ENCODE measurements at regions not wholly inside any gene's neighbourhood (a gene's known extent, or its start where the extent isn't known, plus 50 kb on each side); places are given as distances from the start of the nearest gene placed in this dataset.

GRCh38 chr3:110894574-110894973, 177.0 kb upstream of the NECTIN3 start:
- DNase-seq (ENCODE audit: extremely low read depth, insufficient read length): no peak

GRCh38 chr3:110895054-110895453, 176.6 kb upstream of the NECTIN3 start:
- Histone ChIP-seq H3K27me3 (replicated peaks; ENCODE audit: control insufficient read depth, insufficient read depth, low read length) (no peaks in the 10 kb centered on the region), H3K36me3 (ENCODE audit: control insufficient read depth, insufficient read depth, low read length) (no peaks in the 10 kb centered on the region), H3K4me3 (replicated peaks; ENCODE audit: low read depth, low read length) (no peak overlapping the region)
- no peak for TF ChIP-seq CTCF (IDR thresholded peaks at IDR 0.05; ENCODE audit: insufficient read depth, low read length, poor library complexity, severe bottlenecking)
- no peak for DNase-seq (ENCODE audit: extremely low read depth, insufficient read length)

More at GRCh38 chr3:110894574-110894973, 177.0 kb upstream of the NECTIN3 start:
- Histone ChIP-seq H3K4me3 (replicated peaks; ENCODE audit: low read depth, low read length) (no peak overlapping the region), H3K36me3 (ENCODE audit: control insufficient read depth, insufficient read depth, low read length) (no peaks in the 10 kb centered on the region), H3K27me3 (replicated peaks; ENCODE audit: control insufficient read depth, insufficient read depth, low read length) (no peaks in the 10 kb centered on the region)
- TF ChIP-seq CTCF (IDR thresholded peaks at IDR 0.05; ENCODE audit: insufficient read depth, low read length, poor library complexity, severe bottlenecking): no peak

GRCh38 chr3:110897046-110897445, 174.6 kb upstream of the NECTIN3 start:
- DNase-seq (ENCODE audit: extremely low read depth, insufficient read length): no peak
- Histone ChIP-seq H3K27me3 (replicated peaks; ENCODE audit: control insufficient read depth, insufficient read depth, low read length) (no peaks in the 10 kb centered on the region), H3K36me3 (ENCODE audit: control insufficient read depth, insufficient read depth, low read length) (no peaks in the 10 kb centered on the region), H3K4me3 (replicated peaks; ENCODE audit: low read depth, low read length) (no peak overlapping the region)
- no peak for TF ChIP-seq CTCF (IDR thresholded peaks at IDR 0.05; ENCODE audit: insufficient read depth, low read length, poor library complexity, severe bottlenecking)

- Histone ChIP-seq H3K36me3 (ENCODE audit: control insufficient read depth, insufficient read depth, low read length) (no peaks in the 10 kb centered on the region), H3K4me3 (replicated peaks; ENCODE audit: low read depth, low read length) (no peak overlapping the region), H3K27me3 (replicated peaks; ENCODE audit: control insufficient read depth, insufficient read depth, low read length) (no peaks in the 10 kb centered on the region)
- no peak for TF ChIP-seq CTCF (IDR thresholded peaks at IDR 0.05; ENCODE audit: insufficient read depth, low read length, poor library complexity, severe bottlenecking)
- DNase-seq (ENCODE audit: extremely low read depth, insufficient read length): no peak
Measured at GRCh38 chr3:110900576-110900975, 171.0 kb upstream of the NECTIN3 start.

- no peaks in the 10 kb centered on the region for H3K27me3 ChIP-seq (replicated peaks; ENCODE audit: control insufficient read depth, insufficient read depth, low read length)
- no peak for DNase-seq (ENCODE audit: extremely low read depth, insufficient read length)
- TF ChIP-seq CTCF (IDR thresholded peaks at IDR 0.05; ENCODE audit: insufficient read depth, low read length, poor library complexity, severe bottlenecking): no peak
- no peaks in the 10 kb centered on the region for H3K36me3 ChIP-seq (ENCODE audit: control insufficient read depth, insufficient read depth, low read length)
- H3K4me3 ChIP-seq (replicated peaks; ENCODE audit: low read depth, low read length): no peak overlapping the region
Measured at GRCh38 chr3:110901536-110901935, 170.1 kb upstream of the NECTIN3 start.

GRCh38 chr3:110902453-110903085, 169.0 kb upstream of the NECTIN3 start:
- TF ChIP-seq CTCF (IDR thresholded peaks at IDR 0.05; ENCODE audit: insufficient read depth, low read length, poor library complexity, severe bottlenecking): no peak

More at GRCh38 chr3:110902453-110903085, 169.0 kb upstream of the NECTIN3 start:
- H3K4me3 ChIP-seq (replicated peaks; ENCODE audit: low read depth, low read length): no peak overlapping the region
- no peak for DNase-seq (ENCODE audit: extremely low read depth, insufficient read length)
- no peaks in the 10 kb centered on the region for H3K36me3 ChIP-seq (ENCODE audit: control insufficient read depth, insufficient read depth, low read length)
- no peaks in the 10 kb centered on the region for H3K27me3 ChIP-seq (replicated peaks; ENCODE audit: control insufficient read depth, insufficient read depth, low read length)
